Suppressor macrophage (primary cell): ENCODE measurements at regions not wholly inside any gene's neighbourhood (a gene's known extent, or its start where the extent isn't known, plus 50 kb on each side); places are given as distances from the start of the nearest gene placed in this dataset.

ENCODE experiments used
- DNase-seq, 4 experiments: peaks; one replicate each; pipeline ENCODE4 v3.0.0-alpha.2; 2020 to 2022

- DNase-seq: no peak
Observed at GRCh38 chr1:220356981-220357850, 85.0 kb upstream of the RAB3GAP2 start.

- DNase-seq: no peak
Observed at GRCh38 chr1:220353229-220354012, 81.2 kb upstream of the RAB3GAP2 start.

- no peak for DNase-seq
Observed at GRCh38 chr1:220348211-220348610, 76.0 kb upstream of the RAB3GAP2 start.

GRCh38 chr1:220347654-220348175, 75.5 kb upstream of the RAB3GAP2 start:
- no peak for DNase-seq

- DNase-seq: no peak
Observed at GRCh38 chr1:220344745-220345144, 72.5 kb upstream of the RAB3GAP2 start.

- no peak for DNase-seq
Observed at GRCh38 chr1:220342853-220343252, 70.6 kb upstream of the RAB3GAP2 start.

- DNase-seq: no peak
Observed at GRCh38 chr1:220341126-220341525, 68.9 kb upstream of the RAB3GAP2 start.

- no peak for DNase-seq
Observed at GRCh38 chr1:220339581-220339980, 67.3 kb upstream of the RAB3GAP2 start.

GRCh38 chr1:220338759-220339158, 66.5 kb upstream of the RAB3GAP2 start:
- DNase-seq: no peak

GRCh38 chr1:220336391-220337031, 64.3 kb upstream of the RAB3GAP2 start:
- no peak for DNase-seq

- no peak for DNase-seq
Observed at GRCh38 chr1:220335668-220336067, 63.4 kb upstream of the RAB3GAP2 start.

GRCh38 chr1:220331318-220331717, 59.1 kb upstream of the RAB3GAP2 start:
- no peak for DNase-seq

- peak in 3 of 4 experiments; percentile 11 to 33 (median 27) for DNase-seq
Observed at GRCh38 chr1:220330265-220330664, 58.0 kb upstream of the RAB3GAP2 start.

- no peak for DNase-seq
Observed at GRCh38 chr1:220327106-220327505, 54.9 kb upstream of the RAB3GAP2 start.

GRCh38 chr1:220326578-220326977, 54.3 kb upstream of the RAB3GAP2 start:
- no peak for DNase-seq

GRCh38 chr1:220325306-220325995, 53.2 kb upstream of the RAB3GAP2 start:
- no peak for DNase-seq

GRCh38 chr1:220323717-220324116, 51.5 kb upstream of the RAB3GAP2 start:
- no peak for DNase-seq

GRCh38 chr1:220322570-220322969, 50.3 kb upstream of the RAB3GAP2 start:
- DNase-seq: no peak
